ENCODE measurements at regions not wholly inside any gene's neighbourhood (a gene's known extent, or its start where the extent isn't known, plus 50 kb on each side); places are given as distances from the start of the nearest gene placed in this dataset.

- ChIA-PET POLR2A (no interaction called here), CTCF (no interaction called here)
- Mint-ChIP-seq H3K27me3 (peaks cover 0 to 4% of the 10 kb centered on the region in 2 donors), H3K9me3 (peaks cover 0 to 3% (median 0%) of the 10 kb centered on the region in 3 donors), H3K27ac (no peak overlapping the region), H3K4me1 (peaks cover 0 to 2% (median 0%) of the 10 kb centered on the region in 3 donors), H3K36me3 (no peaks in the 10 kb centered on the region), H3K4me3 (no peak overlapping the region)
- Histone ChIP-seq H3K4me1 (ENCODE audit: control insufficient read depth in 1 of 2, extremely low read depth in 1 of 2, insufficient read depth in 2 of 2, low read length in 2 of 2) (no peaks in the 10 kb centered on the region), H3K27me3 (replicated peaks in 1 of 2; ENCODE audit: control insufficient read depth in 2 of 2, extremely low read depth in 1 of 2, insufficient read depth in 2 of 2, low read length in 1 of 2) (no peaks in the 10 kb centered on the region), H3K9me3 (no peaks in the 10 kb centered on the region), H3K4me3 (ENCODE audit: control insufficient read depth in 1 of 2, extremely low read depth in 1 of 2, low read length in 1 of 2) (no peak overlapping the region), H3K36me3 (ENCODE audit: control insufficient read depth in 2 of 2, extremely low read depth in 1 of 2, insufficient read depth in 1 of 2, low read length in 1 of 2) (no peaks in the 10 kb centered on the region), H3K27ac (ENCODE audit: low read length) (no peak overlapping the region)
- ATAC-seq (replicated peaks in 1 of 4) (no peak), DNase-seq (no peak)
- no CpG with 5 or more reads among the region's 3 CpGs for WGBS (ENCODE audit: insufficient coverage)
Observed at GRCh38 chr1:87652176-87652575, 323.5 kb downstream of the LMO4 start.

GRCh38 chr1:87665151-87665550 is 336.5 kb downstream of the LMO4 start:
- peaks cover 5 to 6% of the 10 kb centered on the region in 2 donors for H3K27me3 Mint-ChIP-seq
- no peak overlapping the region for H3K4me3 Mint-ChIP-seq
- DNase-seq (no peak), ATAC-seq (replicated peaks in 1 of 4) (no peak)
- no CpG with 5 or more reads among the region's 2 CpGs for WGBS (ENCODE audit: insufficient coverage)
- no peaks in the 10 kb centered on the region for H3K4me1 Mint-ChIP-seq
- H3K4me3 ChIP-seq (ENCODE audit: control insufficient read depth in 1 of 2, extremely low read depth in 1 of 2, low read length in 1 of 2) = no peak overlapping the region
- no peak overlapping the region for H3K27ac ChIP-seq (ENCODE audit: low read length)
- H3K27me3 ChIP-seq (replicated peaks in 1 of 2; ENCODE audit: control insufficient read depth in 2 of 2, extremely low read depth in 1 of 2, insufficient read depth in 2 of 2, low read length in 1 of 2) = no peaks in the 10 kb centered on the region
- no peaks in the 10 kb centered on the region for H3K4me1 ChIP-seq (ENCODE audit: control insufficient read depth in 1 of 2, extremely low read depth in 1 of 2, insufficient read depth in 2 of 2, low read length in 2 of 2)
- ChIA-PET POLR2A (no interaction called here), CTCF (no interaction called here)
- H3K9me3 ChIP-seq = no peaks in the 10 kb centered on the region
- H3K36me3 ChIP-seq (ENCODE audit: control insufficient read depth in 2 of 2, extremely low read depth in 1 of 2, insufficient read depth in 1 of 2, low read length in 1 of 2) = no peaks in the 10 kb centered on the region
- peaks cover 5 to 16% (median 6%) of the 10 kb centered on the region in 3 donors for H3K9me3 Mint-ChIP-seq
- H3K27ac Mint-ChIP-seq = no peak overlapping the region
- H3K36me3 Mint-ChIP-seq = no peaks in the 10 kb centered on the region

GRCh38 chr1:87666681-87667080 is 338.0 kb downstream of the LMO4 start:
- no peaks in the 10 kb centered on the region for H3K4me1 ChIP-seq (ENCODE audit: control insufficient read depth in 1 of 2, extremely low read depth in 1 of 2, insufficient read depth in 2 of 2, low read length in 2 of 2)
- POLR2A ChIA-PET = no interaction called here

GRCh38 chr1:87669674-87670073 is 341.0 kb downstream of the LMO4 start:
- Histone ChIP-seq H3K4me1 (ENCODE audit: control insufficient read depth in 1 of 2, extremely low read depth in 1 of 2, insufficient read depth in 2 of 2, low read length in 2 of 2) (no peaks in the 10 kb centered on the region), H3K27ac (ENCODE audit: low read length) (no peak overlapping the region), H3K36me3 (ENCODE audit: control insufficient read depth in 2 of 2, extremely low read depth in 1 of 2, insufficient read depth in 1 of 2, low read length in 1 of 2) (no peaks in the 10 kb centered on the region), H3K4me3 (ENCODE audit: control insufficient read depth in 1 of 2, extremely low read depth in 1 of 2, low read length in 1 of 2) (no peak overlapping the region), H3K9me3 (no peaks in the 10 kb centered on the region), H3K27me3 (replicated peaks in 1 of 2; ENCODE audit: control insufficient read depth in 2 of 2, extremely low read depth in 1 of 2, insufficient read depth in 2 of 2, low read length in 1 of 2) (no peaks in the 10 kb centered on the region)
- WGBS (ENCODE audit: insufficient coverage) = no CpG with 5 or more reads among the region's 1 CpG
- no peak overlapping the region for H3K27ac Mint-ChIP-seq
- H3K9me3 Mint-ChIP-seq = peaks cover 0 to 4% (median 0%) of the 10 kb centered on the region in 3 donors
- no peaks in the 10 kb centered on the region for H3K36me3 Mint-ChIP-seq
- no peaks in the 10 kb centered on the region for H3K4me1 Mint-ChIP-seq
- ATAC-seq (replicated peaks in 1 of 4) = no peak
- POLR2A ChIA-PET = no interaction called here
- no peak overlapping the region for H3K4me3 Mint-ChIP-seq
- peaks cover 5 to 6% of the 10 kb centered on the region in 2 donors for H3K27me3 Mint-ChIP-seq
- CTCF ChIA-PET = no interaction called here
- no peak for DNase-seq

More at GRCh38 chr1:87666681-87667080, 338.0 kb downstream of the LMO4 start:
- Mint-ChIP-seq H3K36me3 (no peaks in the 10 kb centered on the region), H3K27ac (no peak overlapping the region), H3K4me1 (no peaks in the 10 kb centered on the region), H3K4me3 (no peak overlapping the region), H3K9me3 (peaks cover 0 to 8% (median 0%) of the 10 kb centered on the region in 3 donors), H3K27me3 (peaks cover 5 to 6% of the 10 kb centered on the region in 2 donors)
- H3K36me3 ChIP-seq (ENCODE audit: control insufficient read depth in 2 of 2, extremely low read depth in 1 of 2, insufficient read depth in 1 of 2, low read length in 1 of 2) = no peaks in the 10 kb centered on the region
- CTCF ChIA-PET = interaction anchor here in 1 of 2 donors (0.5 kb wide), 1 partner anchor 257 kb away, joined by 3 read pairs; no protein-coding TSS in a partner anchor
- DNase-seq = no peak
- no peaks in the 10 kb centered on the region for H3K9me3 ChIP-seq
- H3K27ac ChIP-seq (ENCODE audit: low read length) = no peak overlapping the region
- no peaks in the 10 kb centered on the region for H3K27me3 ChIP-seq (replicated peaks in 1 of 2; ENCODE audit: control insufficient read depth in 2 of 2, extremely low read depth in 1 of 2, insufficient read depth in 2 of 2, low read length in 1 of 2)
- WGBS (ENCODE audit: insufficient coverage) = 82% methylated on average over 1 of the region's 2 CpGs
- no peak for ATAC-seq (replicated peaks in 1 of 4)
- H3K4me3 ChIP-seq (ENCODE audit: control insufficient read depth in 1 of 2, extremely low read depth in 1 of 2, low read length in 1 of 2) = no peak overlapping the region

- no CpG with 5 or more reads among the region's 5 CpGs for WGBS (ENCODE audit: insufficient coverage)
- H3K9me3 Mint-ChIP-seq = no peaks in the 10 kb centered on the region
- no peak overlapping the region for H3K4me3 Mint-ChIP-seq
- no peak overlapping the region for H3K27ac Mint-ChIP-seq
- no peak for DNase-seq
- no peak for ATAC-seq (replicated peaks in 1 of 4)
- Histone ChIP-seq H3K4me1 (ENCODE audit: control insufficient read depth in 1 of 2, extremely low read depth in 1 of 2, insufficient read depth in 2 of 2, low read length in 2 of 2) (no peaks in the 10 kb centered on the region), H3K27me3 (replicated peaks in 1 of 2; ENCODE audit: control insufficient read depth in 2 of 2, extremely low read depth in 1 of 2, insufficient read depth in 2 of 2, low read length in 1 of 2) (no peaks in the 10 kb centered on the region), H3K4me3 (ENCODE audit: control insufficient read depth in 1 of 2, extremely low read depth in 1 of 2, low read length in 1 of 2) (no peak overlapping the region), H3K9me3 (no peaks in the 10 kb centered on the region), H3K27ac (ENCODE audit: low read length) (no peak overlapping the region), H3K36me3 (ENCODE audit: control insufficient read depth in 2 of 2, extremely low read depth in 1 of 2, insufficient read depth in 1 of 2, low read length in 1 of 2) (no peaks in the 10 kb centered on the region)
- H3K4me1 Mint-ChIP-seq = no peaks in the 10 kb centered on the region
- ChIA-PET CTCF (no interaction called here), POLR2A (no interaction called here)
- no peaks in the 10 kb centered on the region for H3K36me3 Mint-ChIP-seq
- H3K27me3 Mint-ChIP-seq = no peaks in the 10 kb centered on the region
Observed at GRCh38 chr1:87673309-87673708, 344.6 kb downstream of the LMO4 start.

GRCh38 chr1:87673748-87674147 is 345.1 kb downstream of the LMO4 start:
- POLR2A ChIA-PET = no interaction called here
- WGBS (ENCODE audit: insufficient coverage) = 86% methylated on average over 1 of the region's 3 CpGs
- H3K4me3 Mint-ChIP-seq = no peak overlapping the region
- H3K9me3 Mint-ChIP-seq = no peaks in the 10 kb centered on the region
- no peaks in the 10 kb centered on the region for H3K27me3 Mint-ChIP-seq
- Histone ChIP-seq H3K9me3 (no peaks in the 10 kb centered on the region), H3K4me1 (ENCODE audit: control insufficient read depth in 1 of 2, extremely low read depth in 1 of 2, insufficient read depth in 2 of 2, low read length in 2 of 2) (no peaks in the 10 kb centered on the region), H3K27me3 (replicated peaks in 1 of 2; ENCODE audit: control insufficient read depth in 2 of 2, extremely low read depth in 1 of 2, insufficient read depth in 2 of 2, low read length in 1 of 2) (no peaks in the 10 kb centered on the region), H3K27ac (ENCODE audit: low read length) (no peak overlapping the region), H3K36me3 (ENCODE audit: control insufficient read depth in 2 of 2, extremely low read depth in 1 of 2, insufficient read depth in 1 of 2, low read length in 1 of 2) (no peaks in the 10 kb centered on the region), H3K4me3 (ENCODE audit: control insufficient read depth in 1 of 2, extremely low read depth in 1 of 2, low read length in 1 of 2) (no peak overlapping the region)
- CTCF ChIA-PET = no interaction called here
- no peak overlapping the region for H3K27ac Mint-ChIP-seq
- DNase-seq (no peak), ATAC-seq (replicated peaks in 1 of 4) (no peak)
- H3K36me3 Mint-ChIP-seq = no peaks in the 10 kb centered on the region
- no peaks in the 10 kb centered on the region for H3K4me1 Mint-ChIP-seq

- H3K36me3 Mint-ChIP-seq = no peaks in the 10 kb centered on the region
- Histone ChIP-seq H3K27me3 (replicated peaks in 1 of 2; ENCODE audit: control insufficient read depth in 2 of 2, extremely low read depth in 1 of 2, insufficient read depth in 2 of 2, low read length in 1 of 2) (no peaks in the 10 kb centered on the region), H3K36me3 (ENCODE audit: control insufficient read depth in 2 of 2, extremely low read depth in 1 of 2, insufficient read depth in 1 of 2, low read length in 1 of 2) (no peaks in the 10 kb centered on the region), H3K4me3 (ENCODE audit: control insufficient read depth in 1 of 2, extremely low read depth in 1 of 2, low read length in 1 of 2) (no peak overlapping the region), H3K9me3 (no peaks in the 10 kb centered on the region), H3K27ac (ENCODE audit: low read length) (no peak overlapping the region), H3K4me1 (ENCODE audit: control insufficient read depth in 1 of 2, extremely low read depth in 1 of 2, insufficient read depth in 2 of 2, low read length in 2 of 2) (no peaks in the 10 kb centered on the region)
- H3K9me3 Mint-ChIP-seq = no peaks in the 10 kb centered on the region
- H3K27me3 Mint-ChIP-seq = no peaks in the 10 kb centered on the region
- no peaks in the 10 kb centered on the region for H3K4me1 Mint-ChIP-seq
- ChIA-PET CTCF (no interaction called here), POLR2A (no interaction called here)
- 93% methylated on average over 3 of the region's 5 CpGs for WGBS (ENCODE audit: insufficient coverage)
- no peak for DNase-seq
- no peak overlapping the region for H3K27ac Mint-ChIP-seq
- no peak overlapping the region for H3K4me3 Mint-ChIP-seq
- no peak for ATAC-seq (replicated peaks in 1 of 4)
Observed at GRCh38 chr1:87674791-87675190, 346.1 kb downstream of the LMO4 start.
